Activated CD8-positive, alpha-beta T cell treated with anti-CD3 and anti-CD28 coated beads for 36 hours (primary cell): ENCODE measurements at regions not wholly inside any gene's neighbourhood (a gene's known extent, or its start where the extent isn't known, plus 50 kb on each side); places are given as distances from the start of the nearest gene placed in this dataset.

Experiments
- ATAC-seq: fragments of 200-7000 bp; cut with Tn5 transposase; one replicate; pipeline ENCODE4 v1.10.0; 2021; ENCODE audit warnings: mild to moderate bottlenecking, moderate library complexity
- CTCF ChIA-PET: fragments of 350-600 bp; sonication (Branson Sonifier 250); formaldehyde crosslinking; loops from one replicate; lab custom pipeline; 2021; ENCODE audit warnings: antibody characterized with exemption; lab: Charles Lee
- POLR2A ChIA-PET: fragments of 350-600 bp; sonication (Branson Sonifier 250); formaldehyde crosslinking; loops from one replicate; lab custom pipeline; 2021; ENCODE audit warnings: antibody characterized with exemption; lab: Charles Lee
- DNase-seq: peaks from one replicate; pipeline ENCODE4 v3.0.0-alpha.2; 2020
- H3K27ac Mint-ChIP-seq: one replicate; pipeline ENCODE4 v1.8.0; 2021; ENCODE audit warnings: mild to moderate bottlenecking, mixed read lengths
- H3K27me3 Mint-ChIP-seq: one replicate; pipeline ENCODE4 v1.8.0; 2021; ENCODE audit warnings: mixed read lengths
- H3K36me3 Mint-ChIP-seq: one replicate; pipeline ENCODE4 v1.8.0; 2021; ENCODE audit warnings: low read depth, mixed read lengths
- H3K4me1 Mint-ChIP-seq: one replicate; pipeline ENCODE4 v1.8.0; 2021; ENCODE audit warnings: low read depth, mixed read lengths
- H3K4me3 Mint-ChIP-seq: one replicate; pipeline ENCODE4 v1.8.0; 2021; ENCODE audit warnings: mild to moderate bottlenecking, moderate library complexity, mixed read lengths
- H3K9me3 Mint-ChIP-seq: one replicate; pipeline ENCODE4 v1.8.0; 2021; ENCODE audit warnings: mixed read lengths
- intact Hi-C: fragments of 100-400 bp; cut with micrococcal nuclease; formaldehyde crosslinking; loops from one replicate; pipeline ENCODE4 v1.10.0; 2022
- TF ChIP-seq, protein P1 (sequence below): fragments of 200-600 bp; IDR thresholded peaks from one replicate; pipeline ENCODE4 v1.8.0; 2022; ENCODE audit warnings: antibody characterized with exemption, mild to moderate bottlenecking

DNA sequence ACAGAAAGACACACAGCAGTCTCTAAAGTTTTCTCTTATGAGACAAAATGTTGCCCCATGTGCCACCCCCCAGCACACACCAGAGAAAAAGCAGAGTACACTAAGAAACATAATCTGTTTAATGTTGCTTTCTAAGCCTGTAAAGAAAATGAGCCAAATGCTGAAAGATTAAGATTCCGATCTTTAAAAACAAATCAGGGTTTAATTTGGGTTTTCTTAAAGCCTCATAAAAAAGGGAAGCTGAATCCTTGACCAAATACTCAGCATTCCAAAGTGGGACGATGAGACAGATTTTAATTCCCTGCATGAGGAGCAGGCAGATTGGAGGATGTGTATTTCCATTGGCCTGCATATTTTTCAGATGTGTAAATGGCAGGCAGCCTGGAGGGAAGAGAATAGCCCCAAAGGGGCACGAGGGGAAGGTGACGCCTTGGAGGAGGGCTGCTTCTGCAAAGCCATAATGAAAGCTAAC, 118.4 kb downstream of the COPRS start:
- Mint-ChIP-seq H3K27ac (no peak overlapping the region), H3K27me3 (peaks cover 4% of the 10 kb centered on the region), H3K4me3 (no peak overlapping the region), H3K4me1 (no peaks in the 10 kb centered on the region), H3K36me3 (no peaks in the 10 kb centered on the region), H3K9me3 (no peaks in the 10 kb centered on the region)
- DNase-seq, result no peak
- POLR2A ChIA-PET, result no interaction called here
- intact Hi-C loops, result no loop called here
- CTCF ChIA-PET, result no interaction called here
- TF ChIP-seq, protein P1, sequence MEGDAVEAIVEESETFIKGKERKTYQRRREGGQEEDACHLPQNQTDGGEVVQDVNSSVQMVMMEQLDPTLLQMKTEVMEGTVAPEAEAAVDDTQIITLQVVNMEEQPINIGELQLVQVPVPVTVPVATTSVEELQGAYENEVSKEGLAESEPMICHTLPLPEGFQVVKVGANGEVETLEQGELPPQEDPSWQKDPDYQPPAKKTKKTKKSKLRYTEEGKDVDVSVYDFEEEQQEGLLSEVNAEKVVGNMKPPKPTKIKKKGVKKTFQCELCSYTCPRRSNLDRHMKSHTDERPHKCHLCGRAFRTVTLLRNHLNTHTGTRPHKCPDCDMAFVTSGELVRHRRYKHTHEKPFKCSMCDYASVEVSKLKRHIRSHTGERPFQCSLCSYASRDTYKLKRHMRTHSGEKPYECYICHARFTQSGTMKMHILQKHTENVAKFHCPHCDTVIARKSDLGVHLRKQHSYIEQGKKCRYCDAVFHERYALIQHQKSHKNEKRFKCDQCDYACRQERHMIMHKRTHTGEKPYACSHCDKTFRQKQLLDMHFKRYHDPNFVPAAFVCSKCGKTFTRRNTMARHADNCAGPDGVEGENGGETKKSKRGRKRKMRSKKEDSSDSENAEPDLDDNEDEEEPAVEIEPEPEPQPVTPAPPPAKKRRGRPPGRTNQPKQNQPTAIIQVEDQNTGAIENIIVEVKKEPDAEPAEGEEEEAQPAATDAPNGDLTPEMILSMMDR, result no peak
- ATAC-seq, result no peak

DNA sequence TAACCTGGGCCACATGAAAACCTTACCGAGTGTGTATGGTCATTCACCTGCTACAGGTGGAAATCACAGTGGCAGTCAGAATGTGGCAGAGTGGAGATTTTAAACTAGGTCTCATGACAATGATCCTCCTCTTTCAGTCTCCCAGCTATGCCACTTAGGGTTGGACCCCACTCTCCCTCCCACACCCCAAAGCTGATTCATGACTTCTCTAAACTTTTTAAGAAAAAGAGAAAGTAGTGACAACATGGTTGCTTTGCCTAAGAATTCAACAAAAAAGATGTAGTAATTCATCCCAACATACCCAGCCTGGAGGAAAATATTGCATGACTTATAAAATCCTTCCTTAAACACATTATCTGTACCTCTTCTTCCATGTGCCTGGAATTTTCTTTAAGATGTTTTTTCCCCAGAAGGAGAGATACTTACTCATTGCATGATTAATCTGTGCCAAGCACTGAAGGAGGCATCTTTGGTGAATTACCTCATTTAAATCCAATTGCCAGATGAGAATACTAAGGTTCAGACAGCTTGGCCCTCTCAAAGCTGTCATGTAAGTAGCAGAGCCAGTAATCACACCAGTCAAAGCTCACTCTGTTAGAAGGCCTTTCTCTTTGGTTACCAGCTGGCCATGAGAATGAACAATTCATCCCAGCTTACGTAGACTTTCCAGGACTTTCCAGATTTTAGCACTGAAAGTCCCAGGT, 119.9 kb downstream of the COPRS start:
- Mint-ChIP-seq H3K4me3 (no peak overlapping the region), H3K36me3 (no peaks in the 10 kb centered on the region), H3K27me3 (peaks cover 3% of the 10 kb centered on the region), H3K9me3 (no peaks in the 10 kb centered on the region), H3K4me1 (no peaks in the 10 kb centered on the region), H3K27ac (no peak overlapping the region)
- no peak for DNase-seq
- ATAC-seq, result no peak
- intact Hi-C loops, result no loop called here
- TF ChIP-seq, protein P1, result no peak
- POLR2A ChIA-PET, result no interaction called here
- CTCF ChIA-PET, result no interaction called here

DNA sequence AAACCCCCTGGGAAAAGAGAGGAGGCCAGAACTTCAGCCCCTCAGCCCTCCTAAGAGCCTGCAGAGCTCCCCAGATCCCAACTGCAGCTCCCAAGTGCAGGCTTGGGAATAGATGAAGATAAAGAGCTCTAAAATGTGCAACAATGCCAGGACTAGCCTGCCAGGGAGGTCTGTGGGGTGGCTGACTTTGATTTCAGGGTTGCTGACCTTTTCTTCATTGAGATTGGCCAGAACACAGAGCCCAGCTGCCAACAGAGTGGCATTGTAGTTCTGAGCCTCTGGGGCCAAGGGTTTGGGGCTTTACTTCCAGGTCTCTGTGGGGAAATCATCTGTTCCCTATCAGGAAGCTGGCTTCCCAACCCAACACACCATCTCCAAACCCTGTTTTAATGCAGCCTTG, 120.6 kb downstream of the COPRS start:
- H3K4me3 Mint-ChIP-seq, result no peak overlapping the region
- no peak for DNase-seq
- H3K27me3 Mint-ChIP-seq, result peaks cover 3% of the 10 kb centered on the region
- no peaks in the 10 kb centered on the region for H3K36me3 Mint-ChIP-seq
- ChIA-PET POLR2A (no interaction called here), CTCF (no interaction called here)
- TF ChIP-seq, protein P1, result no peak
- no peaks in the 10 kb centered on the region for H3K9me3 Mint-ChIP-seq
- H3K4me1 Mint-ChIP-seq, result no peaks in the 10 kb centered on the region
- H3K27ac Mint-ChIP-seq, result no peak overlapping the region
- intact Hi-C loops, result no loop called here
- no peak for ATAC-seq

DNA sequence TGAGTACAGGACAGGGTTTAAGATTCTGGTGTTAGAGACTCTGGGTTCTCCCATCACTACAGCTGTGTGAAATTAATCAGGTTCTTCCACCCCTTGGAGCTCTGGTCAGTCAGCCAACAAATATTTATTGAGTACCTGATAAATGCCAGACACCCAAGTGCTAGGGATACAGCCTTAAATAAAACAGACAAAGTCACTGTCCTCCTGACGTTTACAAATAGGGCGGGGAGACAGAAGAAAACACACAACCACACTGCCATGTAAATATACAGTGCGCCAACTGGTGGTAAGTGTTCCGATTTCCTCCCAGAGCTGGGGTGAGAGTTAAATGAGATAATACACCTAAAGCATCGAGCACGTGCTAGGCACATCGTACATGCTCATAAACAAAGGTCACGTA, 121.0 kb downstream of the COPRS start:
- no peak overlapping the region for H3K27ac Mint-ChIP-seq
- intact Hi-C loops, result no loop called here
- TF ChIP-seq, protein P1, result no peak
- no peaks in the 10 kb centered on the region for H3K36me3 Mint-ChIP-seq
- no peaks in the 10 kb centered on the region for H3K4me1 Mint-ChIP-seq
- ChIA-PET POLR2A (no interaction called here), CTCF (no interaction called here)
- H3K4me3 Mint-ChIP-seq, result no peak overlapping the region
- no peaks in the 10 kb centered on the region for H3K9me3 Mint-ChIP-seq
- H3K27me3 Mint-ChIP-seq, result peaks cover under 1% of the 10 kb centered on the region
- ATAC-seq (no peak), DNase-seq (no peak)

DNA sequence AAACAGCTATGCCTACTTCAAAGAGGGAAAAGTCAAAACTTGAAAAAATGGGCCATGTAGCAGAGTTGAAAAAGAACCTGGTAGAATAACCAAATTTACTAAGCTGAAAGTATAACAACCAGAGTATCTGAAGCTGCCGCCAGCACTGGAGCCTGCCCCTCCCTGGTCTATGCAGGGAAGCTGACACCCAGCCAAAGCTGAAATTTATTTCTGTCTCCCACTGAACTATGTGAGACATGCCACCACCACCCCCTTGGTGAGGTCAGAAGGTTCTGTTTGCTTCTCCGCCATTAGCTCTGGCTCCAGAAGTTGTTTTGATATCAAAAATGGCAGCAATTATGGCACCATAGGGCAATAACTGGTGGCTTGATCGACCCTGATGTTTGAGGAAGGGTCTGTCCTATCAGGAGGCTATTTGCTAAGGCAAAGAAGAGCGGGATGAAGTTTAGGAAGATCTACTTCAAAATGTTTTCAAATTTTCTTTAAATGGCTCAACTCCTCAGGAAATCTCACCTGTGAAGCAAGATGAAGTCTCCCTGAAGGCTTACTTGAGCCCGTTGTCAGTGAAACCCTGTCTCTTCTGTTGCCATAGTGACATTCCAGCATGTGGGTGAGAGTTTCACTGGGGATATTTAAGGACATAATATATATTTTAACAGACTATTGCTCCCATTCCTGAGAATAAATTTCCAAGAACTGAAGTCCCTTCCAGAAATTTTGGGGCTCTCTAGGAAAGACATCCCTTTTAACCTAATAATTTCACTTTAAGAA, 122.0 kb downstream of the COPRS start:
- ChIA-PET CTCF (no interaction called here), POLR2A (no interaction called here)
- DNase-seq (no peak), ATAC-seq (no peak)
- TF ChIP-seq, protein P1, result no peak
- Mint-ChIP-seq H3K27ac (no peak overlapping the region), H3K9me3 (no peaks in the 10 kb centered on the region), H3K4me1 (no peaks in the 10 kb centered on the region), H3K27me3 (no peaks in the 10 kb centered on the region), H3K36me3 (no peaks in the 10 kb centered on the region), H3K4me3 (no peak overlapping the region)
- intact Hi-C loops, result no loop called here
